ENCODE measurements at regions not wholly inside any gene's neighbourhood (a gene's known extent, or its start where the extent isn't known, plus 50 kb on each side); places are given as distances from the start of the nearest gene placed in this dataset.

GRCh38 chr11:11173316-11174025, 179.6 kb downstream of the CSNK2A3 start:
- no peak overlapping the region for H3K27ac ChIP-seq
- no peaks in the 10 kb centered on the region for H3K27me3 ChIP-seq
- H3K4me1 ChIP-seq, result no peaks in the 10 kb centered on the region
- no peak for DNase-seq
- TF ChIP-seq CTCF (IDR thresholded peaks at IDR 0.05) (no peak), POLR2A (IDR thresholded peaks at IDR 0.05) (no peak)
- H3K9me3 ChIP-seq, result no peaks in the 10 kb centered on the region
- no peaks in the 10 kb centered on the region for H3K36me3 ChIP-seq
- H3K4me3 ChIP-seq, result no peak overlapping the region

- H3K4me3 ChIP-seq, result no peak overlapping the region
- no peaks in the 10 kb centered on the region for H3K4me1 ChIP-seq
- DNase-seq, result no peak
- H3K9me3 ChIP-seq, result no peaks in the 10 kb centered on the region
- TF ChIP-seq CTCF (IDR thresholded peaks at IDR 0.05) (no peak), POLR2A (IDR thresholded peaks at IDR 0.05) (no peak)
- no peaks in the 10 kb centered on the region for H3K27me3 ChIP-seq
- peak overlapping the region in 1 of 4 donors; percentile 51 for H3K27ac ChIP-seq
- no peaks in the 10 kb centered on the region for H3K36me3 ChIP-seq
Observed at GRCh38 chr11:11171854-11172253, 181.2 kb downstream of the CSNK2A3 start.

GRCh38 chr11:11171285-11171684, 181.8 kb downstream of the CSNK2A3 start:
- peak overlapping the region in 1 of 4 donors; percentile 51 for H3K27ac ChIP-seq

GRCh38 chr11:11170352-11171084, 182.5 kb downstream of the CSNK2A3 start:
- no peaks in the 10 kb centered on the region for H3K9me3 ChIP-seq
- DNase-seq, result no peak
- peak overlapping the region in 1 of 4 donors; percentile 20 for H3K27ac ChIP-seq
- H3K27me3 ChIP-seq, result no peaks in the 10 kb centered on the region
- H3K4me1 ChIP-seq, result no peaks in the 10 kb centered on the region
- H3K4me3 ChIP-seq, result no peak overlapping the region
- TF ChIP-seq POLR2A (IDR thresholded peaks at IDR 0.05) (no peak), CTCF (IDR thresholded peaks at IDR 0.05) (no peak)
- no peaks in the 10 kb centered on the region for H3K36me3 ChIP-seq

More at GRCh38 chr11:11171285-11171684, 181.8 kb downstream of the CSNK2A3 start:
- no peak for TF ChIP-seq CTCF (IDR thresholded peaks at IDR 0.05)
- TF ChIP-seq POLR2A (IDR thresholded peaks at IDR 0.05), result no peak
- Histone ChIP-seq H3K27me3 (no peaks in the 10 kb centered on the region), H3K36me3 (no peaks in the 10 kb centered on the region), H3K9me3 (no peaks in the 10 kb centered on the region), H3K4me3 (no peak overlapping the region), H3K4me1 (no peaks in the 10 kb centered on the region)
- no peak for DNase-seq

- H3K36me3 ChIP-seq, result no peaks in the 10 kb centered on the region
- H3K9me3 ChIP-seq, result no peaks in the 10 kb centered on the region
- no peak for DNase-seq
- no peaks in the 10 kb centered on the region for H3K4me1 ChIP-seq
- no peak overlapping the region for H3K27ac ChIP-seq
- TF ChIP-seq POLR2A (IDR thresholded peaks at IDR 0.05) (no peak), CTCF (IDR thresholded peaks at IDR 0.05) (no peak)
- no peaks in the 10 kb centered on the region for H3K27me3 ChIP-seq
- no peak overlapping the region for H3K4me3 ChIP-seq
Observed at GRCh38 chr11:11169715-11170351, 183.2 kb downstream of the CSNK2A3 start.

Measured in Peyer's patch (tissue), 4 donors.